Adrenal gland (tissue), 5 donors: ENCODE measurements at regions not wholly inside any gene's neighbourhood (a gene's known extent, or its start where the extent isn't known, plus 50 kb on each side); places are given as distances from the start of the nearest gene placed in this dataset.

ENCODE experiments used
- CTCF ChIP-seq, 6 experiments: fragments of 450-650 bp in 4 of 6; fragments of 200-600 bp in 2 of 6; sonication (generic) in 1 of 6; IDR thresholded peaks; 1 replicate in 5 of 6; 2 replicates in 1 of 6; pipeline versions ENCODE4 v1.5.1 to v1.8.0; 2016 to 2021; ENCODE audit warnings: antibody characterized with exemption in 6 of 6, mild to moderate bottlenecking in 2 of 6, moderate library complexity in 1 of 6
- POLR2A ChIP-seq, 2 donors: fragments of 450-650 bp; IDR thresholded peaks; one replicate each; pipeline ENCODE4 v1.6.1; 2017; ENCODE audit warnings: antibody characterized with exemption in 2 of 2, mild to moderate bottlenecking in 2 of 2, moderate library complexity in 1 of 2
- donor health status: DM: no; HTN: no; CAD: no.

GRCh38 chr16:29126057-29126494 lies 141.2 kb downstream of the LAT start:
- TF ChIP-seq CTCF (IDR thresholded peaks at IDR 0.05) (no peak), POLR2A (IDR thresholded peaks at IDR 0.05) (no peak)
